ENCODE measurements at regions not wholly inside any gene's neighbourhood (a gene's known extent, or its start where the extent isn't known, plus 50 kb on each side); places are given as distances from the start of the nearest gene placed in this dataset.

DNA sequence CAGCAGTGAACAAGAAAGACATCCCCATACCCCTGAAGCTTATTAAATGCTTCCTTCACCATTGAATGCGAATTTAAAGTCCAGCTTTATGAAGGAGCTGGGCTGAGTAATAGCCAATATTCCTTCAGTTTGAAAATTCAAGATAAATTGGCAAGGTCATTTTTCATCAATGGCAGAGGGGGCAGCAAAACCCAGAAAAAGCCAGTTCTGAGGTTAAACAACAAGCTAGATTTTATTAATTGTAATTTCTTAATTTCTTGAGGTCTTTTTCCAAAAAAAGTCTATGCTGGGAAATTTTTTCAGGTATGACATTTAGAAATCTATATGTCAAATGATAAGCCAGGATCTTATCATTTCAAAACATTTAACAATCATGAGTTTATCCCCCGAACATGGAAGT is 808.9 kb downstream of the RPA4 start:
- H2BK12ac ChIP-seq (ENCODE audit: insufficient read length, low read depth, low read length), result no peak overlapping the region
- peaks cover 34% of the 10 kb centered on the region in 2 experiments for H3K4me1 Mint-ChIP-seq
- no CpG with 5 or more reads among the region's 2 CpGs for WGBS (ENCODE audit: extremely low coverage, insufficient read length, low lambda C conversion rate)
- no peak overlapping the region for H4K8ac ChIP-seq (replicated peaks; ENCODE audit: insufficient read length, low read depth, low read length)
- no peak overlapping the region for H3K18ac ChIP-seq (ENCODE audit: insufficient read length, low read depth, low read length)
- H2AFZ ChIP-seq (ENCODE audit: low read length), result no peak overlapping the region
- H3T11ph ChIP-seq (ENCODE audit: low read length), result no peak overlapping the region
- TF ChIP-seq CTCF (conservative IDR thresholded peaks at IDR 0.05), result peak; percentile 53; the same call in 2 of the 3 replicates
- H4K91ac ChIP-seq (ENCODE audit: insufficient read length, low read depth, low read length), result no peak overlapping the region
- H3K14ac ChIP-seq (ENCODE audit: insufficient read depth, low read length), result no peak overlapping the region
- H2BK120ac ChIP-seq (ENCODE audit: low read depth, low read length, poor library complexity, severe bottlenecking), result no peak overlapping the region
- H3K9me3 ChIP-seq (ENCODE audit: control insufficient read depth, low read depth, low read length), result no peaks in the 10 kb centered on the region
- no peak overlapping the region for H2BK5ac ChIP-seq (ENCODE audit: insufficient read length, low read length)
- no peaks in the 10 kb centered on the region for H3K79me1 ChIP-seq (ENCODE audit: insufficient read depth, low read depth, low read length, poor library complexity, severe bottlenecking)
- H3K4ac ChIP-seq (ENCODE audit: low read depth, low read length), result no peak overlapping the region
- no peaks in the 10 kb centered on the region for H3K27me3 ChIP-seq (ENCODE audit: insufficient read depth, low read length)
- no peak overlapping the region for H3K4me2 ChIP-seq (ENCODE audit: insufficient read depth, insufficient read length, low read length)
- no peak overlapping the region for H2AK5ac ChIP-seq (ENCODE audit: insufficient read length, low read length)
- H3K27me3 Mint-ChIP-seq (ENCODE audit: low read depth), result no peaks in the 10 kb centered on the region
- no peak overlapping the region for H3K27ac ChIP-seq (ENCODE audit: insufficient read length, low read depth, low read length)
- H3K4me1 ChIP-seq (ENCODE audit: insufficient read depth, low read length), result no peaks in the 10 kb centered on the region
- peaks cover 4 to 7% of the 10 kb centered on the region in 2 experiments; a peak in 3 of 5 replicates for H3K9me3 Mint-ChIP-seq
- DNase-seq, result no peak
- H3K4me3 Mint-ChIP-seq, result no peak overlapping the region
- H4K5ac ChIP-seq (ENCODE audit: insufficient read length, low read depth, low read length), result no peak overlapping the region
- no peak overlapping the region for H2BK20ac ChIP-seq (ENCODE audit: low read depth, low read length, poor library complexity, severe bottlenecking)
- no peak overlapping the region for H3K9ac ChIP-seq (ENCODE audit: extremely low read depth, insufficient read length, low read length)
- H3K79me2 ChIP-seq (ENCODE audit: insufficient read depth, low read length), result no peaks in the 10 kb centered on the region
- peak overlapping the region in 1 of 3 experiments; percentile 40; a peak in 2 of 7 replicates for H3K27ac Mint-ChIP-seq
- no peak overlapping the region for H3K23ac ChIP-seq (ENCODE audit: insufficient read length, low read depth, low read length)
- H3K36me3 Mint-ChIP-seq (ENCODE audit: insufficient read depth in 1 of 3, low read depth in 3 of 3), result peaks cover 0 to 14% (median 9%) of the 10 kb centered on the region in 3 experiments; a peak in 4 of 7 replicates
- H3K23me2 ChIP-seq (ENCODE audit: insufficient read length, low read depth, low read length, poor library complexity, severe bottlenecking), result no peaks in the 10 kb centered on the region
- no peak overlapping the region for H2BK15ac ChIP-seq (ENCODE audit: low read depth, low read length)
- no peaks in the 10 kb centered on the region for H4K20me1 ChIP-seq (ENCODE audit: control insufficient read depth, insufficient read depth, insufficient read length)
- no peak overlapping the region for H3K56ac ChIP-seq (ENCODE audit: insufficient read length, low read depth, low read length)

All from H9 (cell line).